IPS-15b (cell line): ENCODE measurements at regions not wholly inside any gene's neighbourhood (a gene's known extent, or its start where the extent isn't known, plus 50 kb on each side); places are given as distances from the start of the nearest gene placed in this dataset.
"Not testable (repeated sequence)": the region's sequence is repeated elsewhere in the genome, so short reads cannot be mapped to it uniquely, and the experiment has no call there.

Source experiments
- H3K27me3 ChIP-seq: one replicate; pipeline ENCODE4 v1.6.1; 2013; ENCODE audit warnings: low read length; ENCODE audit not compliant: control insufficient read depth, insufficient read depth
- H3K36me3 ChIP-seq: one replicate; pipeline ENCODE4 v1.6.1; 2013; ENCODE audit warnings: low read length; ENCODE audit not compliant: control insufficient read depth, insufficient read depth
- H3K4me1 ChIP-seq: one replicate; pipeline ENCODE4 v1.6.1; 2013; ENCODE audit warnings: mild to moderate bottlenecking, low read length; ENCODE audit not compliant: control insufficient read depth, insufficient read depth
- H3K4me3 ChIP-seq: one replicate; pipeline ENCODE4 v1.5.1; 2013; ENCODE audit warnings: low read depth, low read length
- H3K9ac ChIP-seq: one replicate; pipeline ENCODE4 v1.6.1; 2013; ENCODE audit warnings: low read depth, mild to moderate bottlenecking, low read length
- H3K9me3 ChIP-seq: one replicate; pipeline ENCODE4 v1.6.1; 2013; ENCODE audit warnings: mild to moderate bottlenecking, low read length; ENCODE audit not compliant: control insufficient read depth, insufficient read depth

GRCh38 chr6:169976301-169977081 lies 225.1 kb downstream of the ERMARD start:
- Histone ChIP-seq H3K27me3 (no peaks in the 10 kb centered on the region), H3K4me3 (no peak overlapping the region), H3K36me3 (no peaks in the 10 kb centered on the region), H3K4me1 (no peaks in the 10 kb centered on the region), H3K9me3 (no peaks in the 10 kb centered on the region), H3K9ac (no peak overlapping the region)

GRCh38 chr6:169975701-169976100 lies 224.3 kb downstream of the ERMARD start:
- Histone ChIP-seq H3K36me3 (no peaks in the 10 kb centered on the region), H3K4me3 (no peak overlapping the region), H3K9ac (no peak overlapping the region), H3K27me3 (no peaks in the 10 kb centered on the region), H3K4me1 (no peaks in the 10 kb centered on the region), H3K9me3 (no peaks in the 10 kb centered on the region)

DNA sequence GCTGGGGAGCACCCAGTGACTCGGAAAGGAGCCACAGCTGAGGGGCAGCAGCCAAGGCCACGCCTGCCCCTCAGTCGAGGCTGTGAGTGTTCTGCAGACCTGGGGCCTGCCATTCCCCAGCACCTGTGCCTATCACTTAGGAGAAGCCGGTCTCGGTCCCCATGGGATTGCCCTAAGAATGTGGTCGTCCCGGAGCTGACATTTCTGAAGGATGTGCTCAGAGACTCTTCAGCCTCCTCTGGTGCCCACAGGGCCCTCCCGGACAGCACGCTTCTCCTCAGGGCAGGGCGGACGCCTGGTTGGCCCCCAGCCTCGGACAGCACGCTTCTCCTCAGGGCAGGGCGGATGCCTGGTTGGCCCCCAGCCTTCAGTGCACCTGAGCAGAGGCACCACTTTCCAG lies 223.9 kb downstream of the ERMARD start:
- Histone ChIP-seq H3K9me3 (no peaks in the 10 kb centered on the region), H3K9ac (no peak overlapping the region), H3K27me3 (no peaks in the 10 kb centered on the region), H3K4me1 (no peaks in the 10 kb centered on the region), H3K4me3 (no peak overlapping the region), H3K36me3 (no peaks in the 10 kb centered on the region)

DNA sequence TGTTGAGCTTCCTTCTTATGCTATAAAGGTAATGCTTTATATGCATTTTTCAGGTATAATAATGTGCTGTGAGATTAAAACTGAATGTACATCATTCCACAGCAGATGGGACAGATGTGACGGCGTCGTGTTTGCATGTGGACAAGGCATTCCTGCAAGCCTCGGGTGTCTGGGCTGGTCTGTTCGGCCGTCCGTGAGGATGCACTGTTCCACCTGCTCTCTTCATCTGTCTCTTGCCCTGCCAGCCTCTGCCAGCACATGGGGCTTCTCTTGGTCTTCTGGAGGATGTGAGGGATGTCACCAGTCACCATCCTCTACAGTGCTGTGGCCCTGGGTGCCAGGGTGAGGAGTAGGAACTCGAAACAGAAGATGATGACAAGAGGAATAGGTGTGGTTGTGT lies 223.2 kb downstream of the ERMARD start:
- Histone ChIP-seq H3K27me3 (no peaks in the 10 kb centered on the region), H3K36me3 (no peaks in the 10 kb centered on the region), H3K9me3 (no peaks in the 10 kb centered on the region), H3K4me1 (no peaks in the 10 kb centered on the region), H3K9ac (no peak overlapping the region), H3K4me3 (no peak overlapping the region)

DNA sequence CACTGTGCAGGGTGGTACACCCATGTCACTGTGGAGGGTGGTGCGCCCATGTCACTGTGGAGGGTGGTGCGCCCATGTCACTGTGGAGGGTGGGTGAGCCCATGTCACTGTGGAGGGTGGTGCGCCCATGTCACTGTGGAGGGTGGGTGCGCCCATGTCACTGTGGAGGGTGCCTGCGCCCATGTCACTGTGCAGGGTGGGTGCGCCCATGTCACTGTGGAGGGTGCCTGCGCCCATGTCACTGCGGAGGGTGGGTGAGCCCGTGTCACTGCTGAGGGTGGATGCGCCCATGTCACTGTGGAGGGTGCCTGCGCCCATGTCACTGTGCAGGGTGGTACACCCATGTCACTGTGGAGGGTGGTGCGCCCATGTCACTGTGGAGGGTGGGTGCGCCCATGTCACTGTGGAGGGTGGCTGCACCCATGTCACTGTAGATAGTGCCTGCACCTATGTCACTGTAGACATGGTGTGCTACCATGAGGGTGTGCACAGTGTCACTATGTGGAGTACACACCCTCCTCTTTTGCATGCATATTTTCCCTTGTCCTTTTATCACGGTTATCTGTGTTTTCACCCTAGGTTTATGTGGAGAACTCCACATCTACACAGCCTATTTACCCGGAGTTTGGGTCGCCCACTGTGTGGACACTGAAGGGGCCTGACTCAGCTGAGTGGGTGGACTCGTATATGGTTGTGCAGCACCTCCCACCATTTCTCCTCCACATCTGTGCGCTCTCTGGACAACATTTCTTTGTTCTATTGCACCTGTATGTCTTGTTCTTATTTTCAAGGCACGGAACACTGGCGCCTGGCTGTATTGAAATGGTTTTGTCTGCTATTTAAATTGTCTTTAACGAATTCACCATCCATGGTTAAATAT lies 222.4 kb downstream of the ERMARD start:
- not testable (repeated sequence) for H3K36me3 ChIP-seq, H3K9ac ChIP-seq, H3K4me1 ChIP-seq, H3K9me3 ChIP-seq, H3K4me3 ChIP-seq, H3K27me3 ChIP-seq

DNA sequence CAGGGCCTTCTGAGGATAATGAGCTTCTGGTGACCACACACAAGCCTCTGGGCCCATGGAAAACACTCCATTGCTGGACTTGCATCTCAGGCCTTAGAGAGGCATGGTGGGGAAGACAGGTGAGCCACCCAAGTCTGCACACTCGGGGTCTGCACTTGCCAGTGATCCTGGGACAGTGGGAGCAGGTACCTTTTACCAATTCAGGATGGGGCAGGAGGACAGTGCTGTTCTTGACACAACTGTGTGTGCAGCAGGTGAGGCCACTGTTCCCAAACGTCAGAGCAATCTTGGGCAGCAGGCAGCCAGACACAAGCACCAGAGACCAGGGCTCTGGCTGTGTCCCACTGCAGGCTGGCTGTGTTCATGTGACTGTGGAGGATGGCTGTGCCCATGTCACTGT lies 221.3 kb downstream of the ERMARD start:
- H3K36me3 ChIP-seq = no peaks in the 10 kb centered on the region
- no peaks in the 10 kb centered on the region for H3K4me1 ChIP-seq
- H3K27me3 ChIP-seq = no peaks in the 10 kb centered on the region
- no peaks in the 10 kb centered on the region for H3K9me3 ChIP-seq
- no peak overlapping the region for H3K4me3 ChIP-seq
- no peak overlapping the region for H3K9ac ChIP-seq

DNA sequence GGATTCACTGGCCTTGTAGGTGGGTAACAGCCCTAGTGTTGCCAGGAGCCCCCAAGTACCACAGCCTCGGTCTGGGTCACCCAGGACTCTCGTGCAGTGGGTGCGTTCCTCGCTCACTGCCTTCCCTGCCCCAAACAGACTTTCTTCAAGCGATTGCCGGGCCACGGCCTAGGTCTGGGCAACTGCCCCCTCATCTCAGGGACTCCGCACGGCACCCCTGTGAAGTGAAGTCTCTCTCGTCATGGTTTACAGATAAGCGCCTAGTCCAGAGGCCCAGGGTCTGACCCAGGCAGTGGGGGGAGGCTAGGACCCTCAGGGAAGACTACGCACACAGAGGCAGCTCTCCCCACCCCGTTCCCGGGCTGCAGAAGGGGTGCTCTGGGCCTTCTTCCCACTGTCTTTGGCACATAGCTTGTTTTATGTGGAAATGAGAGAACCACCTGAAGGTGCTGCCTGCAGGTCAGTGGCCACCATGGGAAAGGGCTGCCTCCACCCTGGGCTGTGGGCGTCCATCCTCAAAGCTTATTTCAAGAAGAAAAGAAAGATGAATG lies 220.8 kb downstream of the ERMARD start:
- Histone ChIP-seq H3K36me3 (no peaks in the 10 kb centered on the region), H3K9ac (no peak overlapping the region), H3K4me1 (no peaks in the 10 kb centered on the region), H3K9me3 (no peaks in the 10 kb centered on the region), H3K4me3 (no peak overlapping the region), H3K27me3 (no peaks in the 10 kb centered on the region)

DNA sequence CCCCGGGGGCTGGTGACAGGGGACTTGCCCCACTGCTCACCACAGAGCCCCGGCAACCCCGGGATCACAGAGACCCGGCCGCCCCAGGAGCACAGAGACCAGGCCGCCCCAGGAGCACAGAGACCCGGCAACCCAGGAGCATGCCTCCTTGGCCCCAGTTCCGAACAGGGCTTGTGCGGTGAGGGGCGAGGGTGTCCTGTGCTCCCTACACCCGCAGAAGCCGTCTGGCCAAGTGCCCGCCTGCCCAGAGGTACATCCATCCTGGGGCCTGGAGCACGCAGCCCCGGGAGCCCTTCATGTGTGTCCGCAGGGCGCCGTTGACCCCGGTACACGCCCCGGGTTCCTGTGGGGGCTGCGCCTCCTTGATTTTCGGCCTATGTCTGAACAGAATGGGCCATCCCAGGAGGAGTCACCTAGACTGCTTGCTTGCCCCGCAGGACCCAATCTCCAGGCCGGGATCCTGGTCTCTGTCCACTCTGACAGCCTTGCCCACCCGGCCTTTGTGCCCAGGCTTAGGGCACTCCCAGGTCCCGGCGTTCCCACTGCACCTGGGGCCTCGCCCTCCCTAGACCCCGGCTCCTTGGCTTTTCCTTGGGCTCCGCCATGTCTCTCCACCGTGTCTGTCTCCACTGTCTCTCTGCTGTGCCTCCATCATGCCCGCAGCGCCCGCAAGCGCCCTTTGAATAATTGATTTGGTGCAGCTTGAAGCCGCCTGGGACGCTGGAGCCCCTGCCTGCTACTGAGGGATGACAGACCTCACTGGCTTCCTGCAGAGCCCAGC lies 219.8 kb downstream of the ERMARD start:
- Histone ChIP-seq H3K4me3 (no peak overlapping the region), H3K4me1 (no peaks in the 10 kb centered on the region), H3K9me3 (no peaks in the 10 kb centered on the region), H3K9ac (no peak overlapping the region), H3K27me3 (no peaks in the 10 kb centered on the region), H3K36me3 (no peaks in the 10 kb centered on the region)

GRCh38 chr6:169970306-169970988 lies 219.0 kb downstream of the ERMARD start:
- Histone ChIP-seq H3K27me3 (no peaks in the 10 kb centered on the region), H3K36me3 (no peaks in the 10 kb centered on the region), H3K4me1 (no peaks in the 10 kb centered on the region), H3K9me3 (no peaks in the 10 kb centered on the region), H3K4me3 (no peak overlapping the region), H3K9ac (no peak overlapping the region)

- no peaks in the 10 kb centered on the region for H3K36me3 ChIP-seq
- no peaks in the 10 kb centered on the region for H3K27me3 ChIP-seq
- no peak overlapping the region for H3K4me3 ChIP-seq
- H3K9me3 ChIP-seq = no peaks in the 10 kb centered on the region
- no peak overlapping the region for H3K9ac ChIP-seq
- H3K4me1 ChIP-seq = no peaks in the 10 kb centered on the region
Observed at GRCh38 chr6:169969372-169970099, 218.1 kb downstream of the ERMARD start.
